Endothelial cell of umbilical vein (primary cell): ENCODE measurements at regions not wholly inside any gene's neighbourhood (a gene's known extent, or its start where the extent isn't known, plus 50 kb on each side); places are given as distances from the start of the nearest gene placed in this dataset.

ENCODE experiments used
- BruUV-seq: library from RNA; stranded (reverse); fragments of 400-500 nt; replicated peaks from 2 replicates; lab custom pipeline; 2021; lab: Mats Ljungman, UMichigan
- CTCF ChIA-PET: fragments of 300-600, 350-600 bp; sonication (Branson Sonifier 250); formaldehyde crosslinking; loops from one replicate; lab custom pipeline; 2021; ENCODE audit warnings: antibody characterized with exemption, inconsistent platforms; lab: Charles Lee
- POLR2A ChIA-PET: fragments of 300-600, 350-600 bp; sonication (Branson Sonifier 250); formaldehyde crosslinking; loops from one replicate; lab custom pipeline; 2021; ENCODE audit warnings: antibody characterized with exemption, inconsistent platforms; lab: Charles Lee
- DNase-seq: peaks from one replicate; pipeline ENCODE4 v3.0.0-alpha.2; 2011; ENCODE audit warnings: low read depth, low spot score
- FAIRE-seq: peaks from 2 replicates; lab custom pipeline; 2011; peaks lifted over from hg19 to GRCh38; lab: Jason Lieb, UNC
- H2AFZ ChIP-seq: 2 replicates; pipeline ENCODE4 v1.6.0; 2012; ENCODE audit warnings: low read depth, low read length, control low read depth, inconsistent platforms
- H3K27ac ChIP-seq: 2 replicates; pipeline ENCODE4 v1.5.1; 2011; ENCODE audit warnings: low read depth, mild to moderate bottlenecking, control low read depth, low read length, moderate library complexity; ENCODE audit not compliant: insufficient read depth
- H3K27me3 ChIP-seq, 2 experiments: 2 replicates each; pipeline versions ENCODE4 v1.6.0 to v1.6.1; 2011; ENCODE audit warnings: low read length in 2 of 2, mixed read lengths in 1 of 2; ENCODE audit not compliant: control insufficient read depth in 2 of 2, insufficient read depth in 2 of 2
- H3K36me3 ChIP-seq, 2 experiments: 2 replicates in 1 of 2; 3 replicates in 1 of 2; pipeline ENCODE4 v1.5.1; 2011; ENCODE audit warnings: low read length in 2 of 2, mild to moderate bottlenecking in 1 of 2, moderate library complexity in 1 of 2; ENCODE audit not compliant: control insufficient read depth in 2 of 2, insufficient read depth in 2 of 2; ENCODE audit errors: extremely low read depth in 1 of 2
- H3K4me1 ChIP-seq: 3 replicates; pipeline ENCODE4 v1.5.1; 2011; ENCODE audit warnings: mild to moderate bottlenecking, low read length; ENCODE audit not compliant: control insufficient read depth, insufficient read depth; ENCODE audit errors: extremely low read depth
- H3K4me2 ChIP-seq: 2 replicates; pipeline ENCODE4 v1.6.1; 2011; ENCODE audit warnings: low read length, control low read depth, mixed read lengths; ENCODE audit not compliant: insufficient read depth
- H3K4me3 ChIP-seq, 3 experiments: fragments of 200-600 bp in 1 of 3; sonication (generic), shearing (Covaris generic) in 1 of 3; replicated peaks in 1 of 3; 2 replicates each; pipeline ENCODE4 v1.5.1; 2011 to 2016; ENCODE audit warnings: control low read depth in 3 of 3, low read length in 3 of 3, mild to moderate bottlenecking in 2 of 3, inconsistent platforms in 1 of 3, low read depth in 1 of 3, moderate library complexity in 1 of 3; ENCODE audit not compliant: insufficient read depth in 1 of 3
- H3K79me2 ChIP-seq: 2 replicates; pipeline ENCODE4 v1.6.0; 2012; ENCODE audit warnings: low read length, inconsistent platforms; ENCODE audit not compliant: control insufficient read depth, insufficient read depth
- H3K9ac ChIP-seq: replicated peaks from 2 replicates; pipeline ENCODE3; 2011; ENCODE audit warnings: low read length, control low read depth; ENCODE audit not compliant: insufficient read depth; ENCODE audit errors: extremely low read depth
- H3K9me1 ChIP-seq: replicated peaks from 3 replicates; pipeline ENCODE4 v1.6.0; 2011; ENCODE audit warnings: mild to moderate bottlenecking, low read length; ENCODE audit not compliant: control insufficient read depth, insufficient read depth; ENCODE audit errors: extremely low read depth
- H3K9me3 ChIP-seq: replicated peaks from 2 replicates; pipeline ENCODE4 v1.5.1; 2012; ENCODE audit warnings: low read length, inconsistent platforms; ENCODE audit not compliant: control insufficient read depth, insufficient read depth
- H4K20me1 ChIP-seq: replicated peaks from 2 replicates; pipeline ENCODE3; 2011; ENCODE audit warnings: mild to moderate bottlenecking, low read length; ENCODE audit not compliant: control insufficient read depth, insufficient read depth; ENCODE audit errors: extremely low read depth
- EZH2 ChIP-seq: IDR thresholded peaks from 2 replicates; pipeline ENCODE4 v1.6.1; 2012; ENCODE audit warnings: borderline replicate concordance, low read depth, mild to moderate bottlenecking, moderate library complexity, low read length, inconsistent platforms; ENCODE audit not compliant: severe bottlenecking
- FOS ChIP-seq: IDR thresholded peaks from 2 replicates; pipeline ENCODE4 v1.6.1; 2011; ENCODE audit warnings: mild to moderate bottlenecking, low read length, moderate library complexity, borderline replicate concordance; ENCODE audit not compliant: insufficient read depth
- GATA2 ChIP-seq: IDR thresholded peaks from 2 replicates; pipeline ENCODE4 v1.7.0; 2011; ENCODE audit warnings: low read depth, mild to moderate bottlenecking, moderate library complexity, mixed read lengths, low read length; ENCODE audit not compliant: insufficient read length, insufficient read depth
- JUN ChIP-seq: IDR thresholded peaks from 2 replicates; pipeline ENCODE4 v1.6.1; 2011; ENCODE audit warnings: borderline replicate concordance, low read depth; ENCODE audit not compliant: insufficient read length, insufficient read depth
- MYC ChIP-seq: IDR thresholded peaks from one replicate; pipeline ENCODE4 v1.6.1; 2011; ENCODE audit warnings: mild to moderate bottlenecking, low read depth, low read length
- POLR2A ChIP-seq: IDR thresholded peaks from 2 replicates; pipeline ENCODE4 v1.6.1; 2012; ENCODE audit warnings: low read depth, mild to moderate bottlenecking, control low read depth, low read length
- POLR2AphosphoS5 ChIP-seq: IDR thresholded peaks from 2 replicates; pipeline ENCODE4 v1.6.1; 2012; ENCODE audit warnings: low read depth, mild to moderate bottlenecking, control low read depth, low read length, moderate library complexity; ENCODE audit not compliant: insufficient read depth
- dilution Hi-C: fragments of 300-500 bp; cut with MboI; formaldehyde crosslinking; loops from one replicate; pipeline ENCODE4 v1.15.0; 2019; ENCODE audit warnings: low sequenced_read_pairs; ENCODE audit not compliant: extremely low pct_ligation_motif_present
- intact Hi-C: fragments of 100-400 bp; cut with micrococcal nuclease; formaldehyde crosslinking; loops from one replicate; pipeline ENCODE4 v1.10.0; 2022
- TF ChIP-seq, protein P1 (sequence below), 2 donors: IDR thresholded peaks; 1 replicate in 1 of 2; 2 replicates in 1 of 2; pipeline ENCODE4 v1.5.1; 2011; ENCODE audit warnings: low read length in 2 of 2, mild to moderate bottlenecking in 2 of 2, moderate library complexity in 2 of 2, control low read depth in 1 of 2, inconsistent platforms in 1 of 2, low read depth in 1 of 2; ENCODE audit not compliant: insufficient read depth in 1 of 2; ENCODE audit errors: extremely low read depth in 1 of 2
- TF ChIP-seq, protein P2 (sequence below): IDR thresholded peaks from 2 replicates; pipeline ENCODE4 v1.6.1; 2011; ENCODE audit not compliant: insufficient read depth, insufficient read length

DNA sequence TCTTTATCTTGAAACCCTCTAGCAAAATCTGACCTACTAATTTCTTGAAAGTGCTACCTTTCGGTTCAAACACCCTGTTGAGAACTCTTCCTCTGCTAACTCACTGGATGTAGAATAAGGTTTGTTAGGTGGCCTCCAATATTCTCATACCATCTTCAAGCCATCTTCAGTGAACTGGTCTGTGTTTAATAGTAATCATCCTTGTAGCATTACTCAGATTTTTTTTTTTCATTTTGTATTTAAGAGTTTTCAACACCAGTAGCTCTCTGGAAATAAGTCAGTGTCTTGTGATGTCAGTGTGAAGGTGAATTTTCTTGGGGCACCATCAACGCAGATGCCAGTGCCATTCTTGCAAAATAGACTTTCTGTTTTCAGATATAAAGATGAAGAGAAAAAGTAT, 140.6 kb upstream of the AHI1 start:
- ChIA-PET CTCF (no interaction called here), POLR2A (no interaction called here)
- Histone ChIP-seq H3K27ac (no peak overlapping the region), H3K79me2 (no peaks in the 10 kb centered on the region), H3K27me3 (no peaks in the 10 kb centered on the region), H3K4me1 (no peaks in the 10 kb centered on the region), H4K20me1 (no peaks in the 10 kb centered on the region), H3K4me3 (no peak overlapping the region), H2AFZ (no peak overlapping the region), H3K9me1 (no peaks in the 10 kb centered on the region), H3K36me3 (no peaks in the 10 kb centered on the region), H3K9me3 (no peaks in the 10 kb centered on the region), H3K4me2 (no peak overlapping the region), H3K9ac (no peak overlapping the region)
- no peak for FAIRE-seq
- dilution Hi-C loops (no loop called here), intact Hi-C loops (no loop called here)
- no peak for TF ChIP-seq JUN
- no peak for TF ChIP-seq FOS
- no peak for TF ChIP-seq POLR2A
- no peak for DNase-seq
- BruUV-seq, result no TSS peak

DNA sequence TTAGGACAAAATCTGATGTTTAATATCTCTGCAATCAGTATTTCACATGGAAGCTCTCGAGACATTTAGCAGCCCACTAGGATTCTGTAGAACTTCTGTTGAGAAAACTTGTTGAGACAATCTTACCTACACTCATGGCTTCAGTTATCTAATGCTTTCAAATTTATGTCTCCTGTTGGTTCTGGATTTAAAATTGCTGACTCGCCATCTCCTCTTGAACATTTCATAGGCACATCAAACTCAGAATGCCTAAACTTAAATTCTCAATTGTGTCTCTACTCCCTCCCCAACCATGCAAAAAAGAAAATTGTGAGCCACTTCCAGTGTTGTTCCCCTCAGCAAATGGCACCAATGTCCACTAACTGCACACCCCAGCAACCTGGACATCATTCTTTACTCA, 142.5 kb upstream of the AHI1 start:
- ChIA-PET POLR2A (no interaction called here), CTCF (interaction anchor here (0.7 kb wide), 1 partner anchor 17 kb away, joined by 3 read pairs; no protein-coding TSS in a partner anchor)
- Histone ChIP-seq H4K20me1 (no peaks in the 10 kb centered on the region), H3K9me3 (no peaks in the 10 kb centered on the region), H3K9me1 (no peaks in the 10 kb centered on the region), H3K9ac (no peak overlapping the region), H3K4me2 (no peak overlapping the region), H3K27ac (no peak overlapping the region), H3K27me3 (no peaks in the 10 kb centered on the region), H3K36me3 (no peaks in the 10 kb centered on the region), H3K79me2 (no peaks in the 10 kb centered on the region), H3K4me1 (no peaks in the 10 kb centered on the region), H2AFZ (no peak overlapping the region), H3K4me3 (no peak overlapping the region)
- TF ChIP-seq, protein P1, sequence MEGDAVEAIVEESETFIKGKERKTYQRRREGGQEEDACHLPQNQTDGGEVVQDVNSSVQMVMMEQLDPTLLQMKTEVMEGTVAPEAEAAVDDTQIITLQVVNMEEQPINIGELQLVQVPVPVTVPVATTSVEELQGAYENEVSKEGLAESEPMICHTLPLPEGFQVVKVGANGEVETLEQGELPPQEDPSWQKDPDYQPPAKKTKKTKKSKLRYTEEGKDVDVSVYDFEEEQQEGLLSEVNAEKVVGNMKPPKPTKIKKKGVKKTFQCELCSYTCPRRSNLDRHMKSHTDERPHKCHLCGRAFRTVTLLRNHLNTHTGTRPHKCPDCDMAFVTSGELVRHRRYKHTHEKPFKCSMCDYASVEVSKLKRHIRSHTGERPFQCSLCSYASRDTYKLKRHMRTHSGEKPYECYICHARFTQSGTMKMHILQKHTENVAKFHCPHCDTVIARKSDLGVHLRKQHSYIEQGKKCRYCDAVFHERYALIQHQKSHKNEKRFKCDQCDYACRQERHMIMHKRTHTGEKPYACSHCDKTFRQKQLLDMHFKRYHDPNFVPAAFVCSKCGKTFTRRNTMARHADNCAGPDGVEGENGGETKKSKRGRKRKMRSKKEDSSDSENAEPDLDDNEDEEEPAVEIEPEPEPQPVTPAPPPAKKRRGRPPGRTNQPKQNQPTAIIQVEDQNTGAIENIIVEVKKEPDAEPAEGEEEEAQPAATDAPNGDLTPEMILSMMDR (IDR thresholded peaks at IDR 0.05; ENCODE audit: extremely low read depth in 1 of 2, insufficient read depth in 1 of 2, low read depth in 1 of 2, low read length in 2 of 2), result no peak
- TF ChIP-seq, protein P2, sequence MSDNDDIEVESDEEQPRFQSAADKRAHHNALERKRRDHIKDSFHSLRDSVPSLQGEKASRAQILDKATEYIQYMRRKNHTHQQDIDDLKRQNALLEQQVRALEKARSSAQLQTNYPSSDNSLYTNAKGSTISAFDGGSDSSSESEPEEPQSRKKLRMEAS, result no peak
- TF ChIP-seq EZH2 (no peak), FOS (no peak), MYC (no peak), GATA2 (no peak), POLR2A (no peak), JUN (no peak), POLR2AphosphoS5 (no peak)
- DNase-seq (no peak), FAIRE-seq (no peak)
- dilution Hi-C loops (no loop called here), intact Hi-C loops (no loop called here)
- no TSS peak for BruUV-seq
